ENCODE measurements at regions not wholly inside any gene's neighbourhood (a gene's known extent, or its start where the extent isn't known, plus 50 kb on each side); places are given as distances from the start of the nearest gene placed in this dataset.
"Not testable (repeated sequence)": the region's sequence is repeated elsewhere in the genome, so short reads cannot be mapped to it uniquely, and the experiment has no call there.

DNA sequence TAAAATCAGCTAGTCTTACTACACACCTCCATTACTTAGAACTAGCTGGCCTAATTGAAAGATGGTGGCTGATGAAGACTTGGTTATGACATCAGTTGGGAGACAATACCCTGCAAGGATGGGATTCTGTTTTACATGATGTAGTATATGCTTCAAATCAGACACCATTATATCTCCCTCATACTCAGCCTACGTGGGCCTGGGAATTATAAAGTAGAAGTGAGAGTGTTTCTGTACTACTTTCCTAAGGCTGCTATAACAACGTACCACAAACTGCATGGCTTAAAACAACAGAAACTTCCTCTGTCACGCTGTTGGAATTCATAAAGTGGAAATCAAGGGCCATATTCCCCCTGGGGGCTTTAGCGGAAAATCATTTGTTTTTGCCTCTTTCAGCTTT lies 190.4 kb downstream of the PAH start:
- no peak for DNase-seq

- DNase-seq, result no peak
Observed at GRCh38 chr12:102722147-102722546, 194.9 kb downstream of the PAH start.

DNA sequence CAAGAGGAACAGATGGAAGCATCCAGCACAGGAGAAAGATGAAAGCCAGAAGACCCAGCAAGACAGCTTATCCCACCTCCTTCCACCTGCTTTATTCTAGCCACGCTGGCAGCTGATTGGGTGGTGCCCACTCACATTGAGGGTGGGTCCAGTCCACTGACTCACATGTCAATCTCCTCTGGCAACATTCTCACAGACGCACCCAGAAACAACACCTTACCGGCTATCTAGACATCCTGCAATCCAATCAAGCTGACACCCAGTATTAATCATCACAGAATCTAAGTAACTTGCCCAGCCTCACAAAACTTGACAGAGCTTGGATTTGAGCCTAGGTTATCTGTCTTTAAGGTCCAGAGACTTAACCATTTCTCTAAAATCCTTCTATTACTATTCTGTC lies 208.9 kb downstream of the PAH start:
- DNase-seq, result no peak

GRCh38 chr12:102702447-102703114 lies 214.5 kb downstream of the PAH start:
- peak; percentile 1 to 31 for DNase-seq

- DNase-seq, result no peak
Observed at GRCh38 chr12:102696045-102696444, 215.7 kb upstream of the IGF1 start.

- DNase-seq, result no peak
Observed at GRCh38 chr12:102694903-102695302, 214.5 kb upstream of the IGF1 start.

- DNase-seq, result no peak
Observed at GRCh38 chr12:102691773-102692555, 211.6 kb upstream of the IGF1 start.

DNA sequence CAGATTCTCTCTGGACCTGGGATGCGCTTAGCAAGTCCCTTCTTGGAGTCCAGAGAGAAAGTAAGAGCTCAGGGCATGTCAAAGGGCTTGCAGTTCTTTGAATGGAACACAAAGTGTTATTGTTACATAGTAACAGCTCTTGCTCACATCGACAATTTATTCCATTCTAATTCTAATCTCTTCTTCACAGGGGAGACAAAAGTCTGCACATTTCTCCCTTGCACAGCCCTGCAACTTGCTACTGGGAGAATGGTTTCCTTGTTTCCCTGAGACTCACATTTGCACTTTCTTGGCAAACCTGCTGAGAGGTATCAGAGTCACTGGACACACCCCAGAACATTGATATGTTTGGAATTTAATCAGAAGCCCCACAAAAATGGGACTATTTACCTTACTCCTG lies 209.9 kb upstream of the IGF1 start:
- DNase-seq, result no peak

DNA sequence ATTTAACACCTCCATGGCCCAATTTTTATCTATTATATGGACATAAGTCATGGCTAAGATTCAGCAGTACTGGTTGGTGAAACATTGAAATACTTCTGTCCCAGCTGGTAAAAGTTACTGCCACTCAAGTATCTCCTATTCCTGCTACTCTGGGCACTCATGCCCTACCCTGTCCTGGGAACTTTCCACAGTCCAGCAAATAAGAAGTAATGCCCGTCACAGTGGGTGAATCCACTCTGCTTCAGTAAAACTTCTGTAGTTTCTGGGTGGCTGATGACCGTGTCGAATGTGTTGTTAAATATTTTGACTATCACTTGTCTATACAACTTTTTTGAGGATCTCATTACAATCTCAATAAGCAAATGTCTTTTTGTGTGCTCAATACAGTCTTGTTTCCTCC lies 209.3 kb upstream of the IGF1 start:
- DNase-seq, result no peak

DNA sequence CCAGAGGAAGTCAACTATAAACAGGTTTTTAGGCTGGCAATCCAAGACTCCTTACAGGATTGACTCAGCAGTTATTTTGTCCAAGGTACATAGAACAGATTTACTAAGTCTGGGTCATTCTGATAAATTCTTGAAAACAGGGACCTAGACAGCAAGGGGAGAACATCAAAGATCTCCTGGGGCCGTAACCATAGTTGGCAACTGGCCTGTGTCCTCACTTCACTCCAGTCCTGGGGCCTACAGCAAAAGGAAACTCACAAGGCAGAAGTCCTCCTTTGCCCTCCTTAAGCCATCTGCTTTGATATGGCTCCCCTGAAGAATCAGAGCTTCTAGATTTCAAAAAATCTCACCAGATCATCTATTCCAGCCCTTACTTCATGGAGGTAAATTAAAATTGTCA lies 207.2 kb upstream of the IGF1 start:
- DNase-seq, result no peak

DNA sequence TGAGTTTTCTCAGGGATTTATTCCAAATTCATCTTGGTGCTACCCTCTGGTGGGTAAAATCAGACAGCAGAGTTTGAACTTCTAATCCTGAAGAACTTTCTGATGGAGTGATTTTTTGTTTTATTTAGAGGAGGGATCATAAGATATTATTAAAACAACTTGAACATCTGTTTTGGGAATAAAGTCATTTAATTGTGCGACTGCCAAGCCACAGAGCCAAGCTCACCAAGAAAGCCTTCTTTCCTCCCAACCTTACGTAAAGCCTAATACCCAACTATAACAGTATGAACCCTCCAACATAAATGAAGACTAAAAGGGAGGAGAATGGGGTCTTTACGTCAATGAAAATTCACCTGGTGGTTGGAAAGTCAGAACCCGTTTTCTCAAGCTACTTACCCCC lies 205.5 kb upstream of the IGF1 start:
- no peak for DNase-seq

- DNase-seq, result no peak
Observed at GRCh38 chr12:102685172-102685571, 204.8 kb upstream of the IGF1 start.

GRCh38 chr12:102682366-102683289 lies 202.3 kb upstream of the IGF1 start:
- no peak for DNase-seq

- DNase-seq, result no peak
Observed at GRCh38 chr12:102681747-102682146, 201.4 kb upstream of the IGF1 start.

- DNase-seq, result no peak
Observed at GRCh38 chr12:102681309-102681708, 200.9 kb upstream of the IGF1 start.

GRCh38 chr12:102680304-102680703 lies 199.9 kb upstream of the IGF1 start:
- DNase-seq, result no peak

- DNase-seq, result no peak
Observed at GRCh38 chr12:102676812-102677211, 196.4 kb upstream of the IGF1 start.

- DNase-seq, result no peak
Observed at GRCh38 chr12:102675672-102676071, 195.3 kb upstream of the IGF1 start.

DNA sequence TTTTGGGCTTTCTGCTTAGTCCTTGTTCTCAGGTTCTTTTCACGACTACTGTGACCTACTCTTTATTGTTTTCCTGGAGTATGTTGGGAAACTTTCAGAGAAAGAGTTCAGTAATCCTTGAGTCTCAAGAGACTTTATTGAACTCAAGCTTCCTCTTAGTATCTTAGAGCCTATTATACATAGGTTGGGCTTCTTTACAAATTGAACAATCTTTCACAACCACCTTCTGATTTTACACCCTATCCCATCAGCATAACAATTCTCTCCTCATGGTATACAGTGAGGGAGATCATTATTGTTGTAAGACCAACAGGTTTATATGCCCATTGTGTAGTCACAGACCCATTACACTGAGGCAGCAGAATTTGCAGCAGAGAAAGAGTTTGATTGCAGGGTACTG lies 193.2 kb upstream of the IGF1 start:
- no peak for DNase-seq

- DNase-seq, result not testable (repeated sequence)
Observed at GRCh38 chr12:102672212-102672611, 191.8 kb upstream of the IGF1 start.

DNA sequence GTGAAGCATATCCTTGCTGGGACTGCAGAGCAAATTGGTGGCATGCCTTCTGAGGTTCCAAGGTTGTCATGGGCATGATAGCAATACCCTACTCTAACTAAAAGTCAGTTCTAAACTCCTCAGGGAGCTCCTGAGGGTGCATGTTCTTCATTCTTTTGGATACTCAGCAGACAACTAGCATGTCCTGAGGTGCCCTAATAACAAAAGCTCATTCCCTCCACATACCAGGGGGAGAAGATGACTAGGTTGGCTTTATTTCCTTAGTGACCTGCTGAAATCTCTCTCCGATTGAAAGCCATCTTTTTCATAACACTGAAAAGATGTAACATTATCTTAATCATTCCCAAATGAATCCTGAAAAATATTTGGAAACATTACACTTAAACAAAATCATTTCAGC lies 188.7 kb upstream of the IGF1 start:
- DNase-seq, result no peak

DNA sequence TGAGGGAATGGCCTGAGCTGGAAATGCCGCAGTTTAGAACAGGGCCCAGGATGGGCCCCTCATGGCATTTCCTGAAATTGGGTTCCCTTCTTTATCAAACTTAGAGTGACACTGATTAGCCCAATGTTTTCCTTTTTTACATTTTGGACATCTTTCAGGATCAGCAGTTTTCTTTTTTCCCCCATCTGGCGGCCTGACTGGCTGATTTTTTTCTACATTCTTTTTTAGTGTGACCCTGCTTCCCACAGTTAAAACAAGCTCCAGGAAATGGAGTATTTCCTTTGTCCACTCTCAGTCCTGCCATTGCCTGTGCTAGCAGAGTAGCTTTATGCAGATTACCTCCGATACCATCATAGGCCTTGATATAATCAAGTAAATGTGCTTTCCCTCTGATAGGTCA lies 185.8 kb upstream of the IGF1 start:
- not testable (repeated sequence) for DNase-seq

DNA sequence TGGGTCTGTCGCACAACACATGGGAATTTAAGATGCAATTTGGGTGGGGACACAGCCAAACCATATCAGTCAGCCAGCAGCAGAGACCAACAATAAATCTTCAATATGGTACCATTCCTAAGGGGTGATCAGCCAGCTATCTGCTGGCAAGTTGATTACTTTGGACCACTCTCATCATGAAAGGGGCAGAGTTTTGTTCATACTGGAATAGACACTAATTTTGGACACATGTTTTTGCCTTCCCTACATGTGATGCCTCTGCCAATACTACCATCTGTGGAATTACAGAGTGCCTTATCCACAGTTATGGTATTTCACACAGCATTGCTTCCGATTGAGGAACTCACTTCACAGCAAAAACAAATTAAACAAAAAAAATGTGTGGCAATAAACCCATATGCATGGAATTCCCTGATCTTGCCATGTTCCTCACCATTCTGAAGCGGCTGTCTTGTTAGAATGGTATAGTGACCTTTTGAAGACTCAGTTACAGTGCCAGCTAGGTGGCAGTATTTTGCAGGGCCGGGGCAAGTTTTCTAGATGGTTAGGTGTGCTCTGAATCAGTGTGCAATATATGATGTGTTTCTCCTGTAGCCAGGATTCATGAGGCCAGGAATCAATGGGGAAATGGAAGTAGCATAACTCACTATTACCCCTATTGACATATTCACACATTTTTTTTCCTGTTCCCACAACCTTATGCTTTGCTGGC lies 179.0 kb upstream of the IGF1 start:
- DNase-seq, result no peak
